WI38 (cell line): ENCODE measurements at regions not wholly inside any gene's neighbourhood (a gene's known extent, or its start where the extent isn't known, plus 50 kb on each side); places are given as distances from the start of the nearest gene placed in this dataset.

Experiments used
- H3K4me3 ChIP-seq: 2 replicates; pipeline ENCODE4 v1.5.1; 2011; ENCODE audit warnings: low read depth, mild to moderate bottlenecking, control low read depth, low read length
- CTCF ChIP-seq: IDR thresholded peaks from 2 replicates; pipeline ENCODE4 v1.5.1; 2012; ENCODE audit warnings: low read depth, mild to moderate bottlenecking, control low read depth, low read length

GRCh38 chr21:31583498-31583897, 76.0 kb upstream of the SOD1 start:
- H3K4me3 ChIP-seq: no peak overlapping the region
- no peak for TF ChIP-seq CTCF

- no peak overlapping the region for H3K4me3 ChIP-seq
- peak; percentile 73 for TF ChIP-seq CTCF
Measured at GRCh38 chr21:31580866-31581276, 78.6 kb upstream of the SOD1 start.

GRCh38 chr21:31577271-31577670, 82.2 kb upstream of the SOD1 start:
- H3K4me3 ChIP-seq: no peak overlapping the region
- no peak for TF ChIP-seq CTCF

GRCh38 chr21:31576428-31576827, 83.1 kb upstream of the SOD1 start:
- H3K4me3 ChIP-seq: no peak overlapping the region
- no peak for TF ChIP-seq CTCF

GRCh38 chr21:31573217-31573616, 86.3 kb upstream of the SOD1 start:
- TF ChIP-seq CTCF: no peak
- no peak overlapping the region for H3K4me3 ChIP-seq

GRCh38 chr21:31571879-31572278, 87.6 kb upstream of the SOD1 start:
- no peak overlapping the region for H3K4me3 ChIP-seq
- TF ChIP-seq CTCF: no peak

- no peak overlapping the region for H3K4me3 ChIP-seq
- TF ChIP-seq CTCF: no peak
Measured at GRCh38 chr21:31570824-31571566, 88.5 kb upstream of the SOD1 start.
